Osteoblast (primary cell): ENCODE measurements at regions not wholly inside any gene's neighbourhood (a gene's known extent, or its start where the extent isn't known, plus 50 kb on each side); places are given as distances from the start of the nearest gene placed in this dataset.

Experiments
- DNase-seq: peaks from one replicate; pipeline ENCODE4 v3.0.0; 2011; ENCODE audit warnings: low spot score, mixed read lengths; ENCODE audit not compliant: insufficient read length; ENCODE audit errors: missing footprints
- H2AFZ ChIP-seq: 2 replicates; pipeline ENCODE4 v1.6.0; 2011; ENCODE audit warnings: mild to moderate bottlenecking, low read length
- H3K27ac ChIP-seq: 2 replicates; pipeline ENCODE4 v1.5.1; 2011; ENCODE audit warnings: mild to moderate bottlenecking, low read depth, low read length, moderate library complexity
- H3K27me3 ChIP-seq: 2 replicates; pipeline ENCODE4 v1.6.0; 2012; ENCODE audit warnings: mild to moderate bottlenecking, control low read depth, inconsistent platforms, low read length, moderate library complexity; ENCODE audit not compliant: insufficient read depth
- H3K36me3 ChIP-seq: 2 replicates; pipeline ENCODE4 v1.5.1; 2011; ENCODE audit warnings: mild to moderate bottlenecking, low read length, control low read depth, moderate library complexity; ENCODE audit not compliant: insufficient read depth
- H3K4me1 ChIP-seq: 2 replicates; pipeline ENCODE4 v1.5.1; 2011; ENCODE audit warnings: mild to moderate bottlenecking, low read length, control low read depth, moderate library complexity; ENCODE audit not compliant: insufficient read depth
- H3K4me2 ChIP-seq: 2 replicates; pipeline ENCODE4 v1.6.0; 2011; ENCODE audit warnings: mild to moderate bottlenecking, low read length; ENCODE audit not compliant: insufficient read depth
- H3K4me3 ChIP-seq: fragments of 200-600 bp; sonication (generic); 3 replicates; pipeline ENCODE4 v1.5.1; 2012; ENCODE audit warnings: mild to moderate bottlenecking, low read length, inconsistent platforms; ENCODE audit not compliant: insufficient read depth
- H3K79me2 ChIP-seq: 2 replicates; pipeline ENCODE4 v1.6.0; 2012; ENCODE audit warnings: mild to moderate bottlenecking, low read length, control low read depth, inconsistent platforms; ENCODE audit not compliant: insufficient read depth
- H3K9me3 ChIP-seq: 2 replicates; pipeline ENCODE4 v1.5.1; 2011; ENCODE audit warnings: low read depth, low read length, control low read depth
- H4K20me1 ChIP-seq: 2 replicates; pipeline ENCODE4 v1.6.0; 2012; ENCODE audit warnings: mild to moderate bottlenecking, low read length, control low read depth; ENCODE audit not compliant: insufficient read depth
- TF ChIP-seq, protein P1 (sequence below): IDR thresholded peaks from 2 replicates; pipeline ENCODE4 v1.5.1; 2011; ENCODE audit warnings: mild to moderate bottlenecking, low read depth, low read length, moderate library complexity; ENCODE audit errors: extremely low read depth

DNA sequence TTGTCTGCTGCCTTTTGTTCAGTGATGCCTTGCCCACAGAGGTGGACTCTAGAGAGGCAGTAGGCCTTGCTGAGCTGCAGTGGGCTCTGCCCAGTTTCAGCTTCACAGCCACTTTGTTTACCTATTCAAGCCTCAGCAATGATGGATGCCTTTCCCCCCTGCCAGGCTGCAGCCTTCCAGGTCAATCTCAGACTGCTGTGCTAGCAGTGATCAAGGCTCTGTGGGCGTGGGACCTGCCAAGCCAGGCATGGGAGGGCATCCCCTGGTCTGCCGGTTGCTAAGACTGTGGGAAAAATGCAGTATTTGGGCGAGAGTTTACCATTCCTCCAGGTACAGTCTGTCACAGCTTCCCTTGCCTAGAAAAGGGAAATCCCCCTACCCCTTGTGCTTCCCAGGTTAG, 175.2 kb upstream of the PBDC1 start:
- H3K36me3 ChIP-seq, result no peaks in the 10 kb centered on the region
- H3K4me3 ChIP-seq, result no peak overlapping the region
- TF ChIP-seq, protein P1, sequence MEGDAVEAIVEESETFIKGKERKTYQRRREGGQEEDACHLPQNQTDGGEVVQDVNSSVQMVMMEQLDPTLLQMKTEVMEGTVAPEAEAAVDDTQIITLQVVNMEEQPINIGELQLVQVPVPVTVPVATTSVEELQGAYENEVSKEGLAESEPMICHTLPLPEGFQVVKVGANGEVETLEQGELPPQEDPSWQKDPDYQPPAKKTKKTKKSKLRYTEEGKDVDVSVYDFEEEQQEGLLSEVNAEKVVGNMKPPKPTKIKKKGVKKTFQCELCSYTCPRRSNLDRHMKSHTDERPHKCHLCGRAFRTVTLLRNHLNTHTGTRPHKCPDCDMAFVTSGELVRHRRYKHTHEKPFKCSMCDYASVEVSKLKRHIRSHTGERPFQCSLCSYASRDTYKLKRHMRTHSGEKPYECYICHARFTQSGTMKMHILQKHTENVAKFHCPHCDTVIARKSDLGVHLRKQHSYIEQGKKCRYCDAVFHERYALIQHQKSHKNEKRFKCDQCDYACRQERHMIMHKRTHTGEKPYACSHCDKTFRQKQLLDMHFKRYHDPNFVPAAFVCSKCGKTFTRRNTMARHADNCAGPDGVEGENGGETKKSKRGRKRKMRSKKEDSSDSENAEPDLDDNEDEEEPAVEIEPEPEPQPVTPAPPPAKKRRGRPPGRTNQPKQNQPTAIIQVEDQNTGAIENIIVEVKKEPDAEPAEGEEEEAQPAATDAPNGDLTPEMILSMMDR, result no peak
- no peaks in the 10 kb centered on the region for H4K20me1 ChIP-seq
- no peak for DNase-seq
- no peak overlapping the region for H3K4me2 ChIP-seq
- H3K27ac ChIP-seq, result no peak overlapping the region
- no peaks in the 10 kb centered on the region for H3K9me3 ChIP-seq
- H2AFZ ChIP-seq, result no peak overlapping the region
- no peaks in the 10 kb centered on the region for H3K79me2 ChIP-seq
- no peaks in the 10 kb centered on the region for H3K4me1 ChIP-seq
- H3K27me3 ChIP-seq, result no peaks in the 10 kb centered on the region

DNA sequence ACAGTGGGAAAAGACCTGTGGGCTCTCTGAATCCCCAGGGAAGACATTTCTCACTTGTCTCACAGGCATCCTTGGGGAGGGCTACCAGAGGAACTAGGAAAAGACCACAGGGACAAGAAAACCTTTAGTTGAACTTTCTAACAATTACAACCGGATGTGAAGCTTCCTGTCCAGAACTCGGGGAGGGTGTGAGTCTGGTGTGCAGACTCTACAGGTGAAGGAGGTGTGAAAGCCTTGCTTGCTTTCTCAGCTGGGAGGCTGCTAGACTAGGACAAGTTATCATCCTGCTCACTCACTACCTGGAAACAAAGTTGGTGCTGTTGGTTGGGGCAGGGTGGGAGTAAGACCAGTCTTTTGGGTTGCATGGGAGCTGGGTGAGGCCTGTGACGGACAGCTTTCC, 158.5 kb upstream of the PBDC1 start:
- no peak overlapping the region for H3K27ac ChIP-seq
- DNase-seq, result no peak
- TF ChIP-seq, protein P1, result no peak

DNA sequence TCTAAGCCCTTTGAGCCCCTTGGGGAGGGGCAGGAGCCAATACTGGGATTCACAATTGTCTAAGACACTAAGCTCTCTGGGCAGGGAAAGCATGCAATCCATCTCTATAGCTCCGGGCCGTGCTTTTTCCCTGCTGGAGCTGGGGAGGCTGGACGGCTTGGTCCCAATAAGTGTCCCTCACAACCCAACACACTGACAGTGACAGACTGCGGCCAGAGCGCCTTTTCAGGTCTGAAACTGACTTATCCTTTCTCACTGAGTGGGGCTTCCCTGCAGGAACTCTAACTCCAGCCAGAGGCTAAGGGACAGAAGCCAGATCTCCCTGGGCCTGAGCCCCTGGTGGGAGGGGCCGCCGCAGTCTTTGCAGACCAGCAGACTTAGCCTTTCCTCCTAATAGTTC, 146.6 kb upstream of the PBDC1 start:
- Histone ChIP-seq H2AFZ (no peak overlapping the region), H3K27ac (no peak overlapping the region)
- TF ChIP-seq, protein P1, result no peak

More for the DNA sequence above, 158.5 kb upstream of the PBDC1 start:
- H3K4me1 ChIP-seq, result no peaks in the 10 kb centered on the region
- no peaks in the 10 kb centered on the region for H3K79me2 ChIP-seq
- H4K20me1 ChIP-seq, result no peaks in the 10 kb centered on the region
- H3K4me3 ChIP-seq, result no peak overlapping the region
- H3K36me3 ChIP-seq, result no peaks in the 10 kb centered on the region
- H3K27me3 ChIP-seq, result no peaks in the 10 kb centered on the region
- H3K4me2 ChIP-seq, result no peak overlapping the region
- no peak overlapping the region for H2AFZ ChIP-seq
- peaks cover 2% of the 10 kb centered on the region for H3K9me3 ChIP-seq

DNA sequence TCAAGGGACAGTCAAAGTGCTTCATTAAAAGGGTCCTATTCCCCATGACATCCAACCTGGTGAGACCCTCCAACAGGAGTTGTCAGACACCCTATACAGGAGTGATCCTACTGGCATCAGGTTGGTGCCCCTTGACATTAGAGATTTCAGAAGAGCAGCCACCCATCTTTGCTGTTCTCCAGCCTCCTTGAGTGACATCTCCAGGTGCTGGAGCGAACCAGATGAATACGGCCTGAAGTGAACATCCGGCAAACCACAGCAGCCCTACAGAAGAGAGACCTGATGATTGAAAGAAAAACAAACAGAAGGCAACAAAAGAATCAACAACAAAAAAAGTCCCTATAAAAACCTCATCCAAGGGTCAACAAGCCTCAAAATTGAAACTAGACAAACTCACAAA, 146.1 kb upstream of the PBDC1 start:
- TF ChIP-seq, protein P1, result no peak
- Histone ChIP-seq H3K79me2 (no peaks in the 10 kb centered on the region), H3K4me1 (no peaks in the 10 kb centered on the region)

More for the DNA sequence above, 146.6 kb upstream of the PBDC1 start:
- H3K27me3 ChIP-seq, result no peaks in the 10 kb centered on the region
- no peak overlapping the region for H3K4me2 ChIP-seq
- H3K4me1 ChIP-seq, result no peaks in the 10 kb centered on the region
- no peaks in the 10 kb centered on the region for H3K79me2 ChIP-seq
- no peak overlapping the region for H3K4me3 ChIP-seq
- no peaks in the 10 kb centered on the region for H3K9me3 ChIP-seq
- no peaks in the 10 kb centered on the region for H3K36me3 ChIP-seq
- no peaks in the 10 kb centered on the region for H4K20me1 ChIP-seq
- no peak for DNase-seq

More for the DNA sequence above, 146.1 kb upstream of the PBDC1 start:
- H3K27ac ChIP-seq, result no peak overlapping the region
- no peak for DNase-seq
- no peaks in the 10 kb centered on the region for H4K20me1 ChIP-seq
- no peaks in the 10 kb centered on the region for H3K27me3 ChIP-seq
- no peaks in the 10 kb centered on the region for H3K36me3 ChIP-seq
- no peaks in the 10 kb centered on the region for H3K9me3 ChIP-seq
- H3K4me2 ChIP-seq, result no peak overlapping the region
- no peak overlapping the region for H2AFZ ChIP-seq
- H3K4me3 ChIP-seq, result no peak overlapping the region
